ENCODE measurements at regions not wholly inside any gene's neighbourhood (a gene's known extent, or its start where the extent isn't known, plus 50 kb on each side); places are given as distances from the start of the nearest gene placed in this dataset.

DNA sequence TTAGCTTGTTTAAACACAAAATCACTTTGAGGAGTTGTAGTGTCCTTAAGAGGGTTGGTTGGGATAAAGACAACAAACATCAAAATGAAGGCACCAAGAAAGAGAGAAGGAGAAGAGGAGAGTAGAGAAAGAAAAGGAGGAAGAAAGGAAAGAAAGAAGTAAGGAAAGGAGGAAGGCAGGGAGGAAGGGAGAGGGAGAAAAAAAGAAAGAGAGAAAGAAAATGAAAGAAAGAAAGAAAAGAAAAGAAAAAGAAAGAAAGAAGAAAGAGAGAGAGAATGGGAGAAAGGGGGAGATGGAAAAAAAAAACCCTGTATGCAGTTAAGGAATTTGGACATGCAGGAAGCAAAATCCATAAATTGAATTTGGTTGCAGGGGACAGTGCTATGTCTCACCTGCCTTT, 635.4 kb upstream of the FZD8 start:
- no peak for DNase-seq

DNA sequence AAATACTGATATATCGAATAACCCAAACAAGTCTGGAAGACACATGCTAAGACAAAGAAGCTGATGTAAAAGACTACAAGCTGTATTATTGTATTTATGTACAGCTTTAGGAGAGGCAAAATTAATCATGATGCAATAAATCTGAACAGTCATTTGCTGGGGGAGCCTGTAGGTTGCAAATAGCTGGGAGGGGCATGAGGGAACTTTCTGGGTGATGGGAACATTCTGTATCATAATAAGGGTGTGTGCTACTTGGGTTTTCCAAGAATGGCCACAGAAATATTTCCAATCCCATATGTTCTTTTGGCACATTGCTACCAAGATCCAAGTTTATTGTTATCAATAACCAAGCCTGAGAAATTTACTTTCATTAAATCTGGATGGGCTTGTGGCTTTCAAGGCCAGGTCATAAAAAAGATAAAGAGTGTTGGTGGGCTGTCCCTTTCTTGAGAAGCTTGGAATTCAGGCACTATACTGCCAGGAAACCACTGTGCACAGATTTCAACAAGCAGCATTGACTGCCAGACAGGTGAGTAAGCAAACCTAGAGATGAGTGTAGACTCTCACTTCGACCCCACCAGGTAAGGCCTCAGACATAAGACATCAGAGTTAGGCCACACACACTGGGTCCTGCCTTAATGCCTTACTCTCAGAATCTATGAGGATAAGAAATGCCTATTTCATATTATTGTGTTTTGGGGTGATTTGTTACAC, 629.7 kb upstream of the FZD8 start:
- no peak for DNase-seq

DNA sequence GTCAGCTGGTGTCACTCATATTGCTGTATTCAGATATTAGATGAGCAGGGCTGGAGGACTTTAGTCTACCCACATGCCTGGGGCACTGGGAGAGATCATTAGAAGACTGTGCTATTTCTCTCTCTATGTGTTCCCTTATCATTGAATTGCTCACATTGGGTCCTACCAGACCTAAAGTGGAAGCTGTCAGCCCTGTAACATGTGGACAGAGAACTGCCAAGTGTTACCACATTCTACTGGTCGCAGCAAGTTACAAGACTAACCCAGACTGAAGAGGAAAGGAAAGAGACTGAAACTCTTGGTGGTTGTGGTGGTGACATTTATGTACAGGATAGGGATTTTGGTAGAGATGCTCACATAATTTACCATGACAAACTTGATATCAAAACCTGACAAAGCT, 627.1 kb upstream of the FZD8 start:
- DNase-seq, result no peak

DNA sequence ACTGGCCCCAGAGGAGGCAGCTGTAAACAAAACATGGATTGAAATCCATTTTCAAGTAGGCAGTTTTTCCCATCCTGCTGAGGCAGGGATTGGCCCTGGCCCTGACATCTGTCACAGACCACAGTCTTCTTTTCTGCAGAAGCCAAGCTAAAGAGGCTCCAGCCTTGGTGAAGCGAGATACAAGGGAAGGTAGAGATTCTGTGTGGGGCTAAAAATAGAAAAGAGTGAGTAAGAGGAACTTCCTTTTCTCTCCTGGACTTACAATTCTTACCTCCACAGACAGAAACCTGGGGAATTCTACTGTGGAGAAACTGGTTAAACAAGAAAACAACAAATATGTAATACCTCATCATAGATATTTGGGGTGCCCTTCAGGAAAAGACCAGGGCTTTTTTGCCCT, 624.8 kb upstream of the FZD8 start:
- no peak for DNase-seq

DNA sequence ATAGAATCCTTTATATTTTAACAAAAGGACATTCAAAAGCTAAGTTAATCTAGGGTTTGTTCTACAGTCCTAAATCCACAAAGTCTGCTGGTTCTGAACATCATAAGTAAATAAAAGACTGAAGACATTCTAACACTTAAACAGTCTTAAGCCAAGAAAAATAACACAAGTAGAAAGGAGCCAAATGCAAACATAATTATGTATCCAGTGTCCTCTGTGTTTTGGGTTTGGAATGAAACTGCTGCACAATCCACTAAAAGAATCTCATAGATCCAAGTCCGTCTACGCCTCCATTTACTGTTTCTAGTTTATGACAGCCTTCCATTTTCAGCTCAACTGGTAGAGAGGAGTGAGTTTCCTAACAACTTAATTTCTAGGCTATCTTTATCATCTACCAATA, 623.6 kb upstream of the FZD8 start:
- no peak for DNase-seq

DNA sequence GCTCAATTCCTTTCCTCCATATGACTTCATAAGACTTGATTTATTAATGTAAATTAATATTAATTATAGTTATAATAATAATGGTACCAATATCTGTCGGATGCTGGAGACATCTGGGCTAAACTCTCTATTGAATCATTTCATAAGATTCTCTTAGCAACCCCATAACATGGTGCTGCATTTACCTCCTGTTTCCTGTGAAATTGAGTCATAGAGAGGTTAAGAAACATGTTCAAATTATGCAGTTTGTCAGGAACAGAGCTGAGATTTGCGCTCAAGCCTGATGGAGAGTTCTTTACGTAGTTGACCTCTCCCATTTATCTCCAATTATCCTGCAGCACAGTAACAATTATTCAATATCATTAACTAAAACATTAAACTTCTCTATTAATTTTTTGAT, 621.8 kb upstream of the FZD8 start:
- DNase-seq, result no peak

DNA sequence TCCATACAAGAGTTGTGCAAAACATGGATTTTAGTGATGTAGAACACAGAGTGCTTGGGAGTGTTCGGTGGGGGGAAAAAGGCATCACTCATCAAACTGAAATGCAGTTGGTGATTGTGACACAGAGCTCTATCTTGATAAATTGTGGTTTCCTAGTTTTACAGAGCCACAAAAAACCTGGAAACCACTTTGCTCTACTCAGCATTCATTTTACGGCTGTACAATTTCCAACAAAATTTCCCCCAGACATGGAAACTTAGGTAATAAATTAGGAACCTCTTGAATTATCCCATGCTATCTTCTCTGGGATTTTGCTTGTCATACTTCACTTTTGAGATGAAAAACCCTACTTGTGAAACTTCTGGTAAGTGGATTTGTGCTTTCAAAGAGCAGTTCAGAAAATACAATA, 614.9 kb upstream of the FZD8 start:
- DNase-seq, result no peak

DNA sequence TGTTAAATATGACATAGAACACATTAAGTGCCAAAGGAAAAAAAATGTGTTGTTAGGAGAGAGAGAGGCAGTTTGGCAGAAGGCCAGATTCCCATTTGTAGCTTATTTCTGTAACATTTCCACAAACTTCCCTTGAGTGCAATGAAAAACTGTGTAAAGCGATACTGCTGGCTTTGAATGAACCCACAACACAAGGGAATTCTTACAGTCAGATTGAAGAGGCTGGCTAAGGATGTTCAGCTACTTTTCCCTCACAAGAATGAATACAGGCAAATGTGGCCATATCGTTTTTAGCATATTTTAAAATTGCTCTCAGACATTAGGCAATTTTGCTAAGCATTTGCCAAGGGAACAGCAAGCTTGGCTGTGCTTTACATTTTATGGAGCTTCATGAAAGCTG, 614.1 kb upstream of the FZD8 start:
- peak in 1 of 2 experiments; percentile 23 for DNase-seq

DNA sequence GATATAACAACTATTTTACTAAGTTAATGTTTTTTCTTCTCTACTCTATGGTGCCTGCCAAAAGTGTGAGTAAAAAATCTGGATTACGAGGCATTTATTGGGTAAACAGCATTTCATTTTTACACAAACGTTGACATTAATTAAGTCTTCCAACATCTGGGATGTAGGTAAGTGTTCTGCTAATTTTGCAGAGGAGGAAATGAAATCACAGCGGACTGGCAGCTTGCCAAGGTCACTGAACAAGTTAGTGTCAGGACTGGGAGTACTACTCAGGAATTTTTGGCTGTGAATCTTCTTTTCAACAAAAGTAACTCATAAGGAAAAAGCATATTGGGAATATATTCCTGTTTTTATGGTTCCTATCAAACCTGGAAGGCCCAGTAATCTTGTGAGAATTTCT, 612.1 kb upstream of the FZD8 start:
- peak in 1 of 2 experiments; percentile 19 for DNase-seq

DNA sequence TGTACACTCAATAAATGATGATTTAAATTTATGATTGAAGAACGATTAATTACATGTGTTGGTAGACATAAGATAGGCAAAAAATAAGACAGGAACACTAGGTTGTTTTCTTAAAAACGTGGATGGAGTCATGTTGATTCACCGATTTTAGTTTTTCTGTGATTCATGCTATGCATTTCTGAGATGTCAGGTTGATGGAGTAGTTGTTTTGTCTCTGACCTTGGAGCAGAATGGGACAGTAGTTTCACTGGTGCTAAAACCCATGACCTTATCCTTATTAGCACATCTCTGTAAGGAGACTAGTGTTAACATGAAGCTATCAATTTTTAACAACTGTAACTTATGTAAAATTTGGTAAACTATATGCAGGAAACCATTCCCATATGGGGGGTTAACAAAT, 611.6 kb upstream of the FZD8 start:
- no peak for DNase-seq

DNA sequence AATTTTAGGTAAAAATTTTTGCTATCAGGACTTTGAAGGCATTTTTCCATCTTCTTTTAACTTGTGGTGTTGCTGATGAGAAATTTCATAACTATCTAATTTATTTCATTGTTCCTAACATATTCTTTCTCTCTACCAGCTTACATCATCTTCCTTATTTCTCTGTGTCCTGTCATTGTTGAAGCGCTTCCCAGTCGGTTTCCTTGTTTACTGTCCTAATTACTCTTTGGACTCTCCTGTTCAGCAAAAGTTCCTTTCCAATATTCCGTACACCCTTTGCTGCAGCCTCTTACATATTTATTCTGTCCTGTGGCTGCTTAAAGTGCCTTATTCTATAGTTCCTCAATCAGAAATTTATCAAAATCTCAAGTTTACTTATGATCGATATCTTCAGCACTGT, 609.0 kb upstream of the FZD8 start:
- DNase-seq, result no peak

DNA sequence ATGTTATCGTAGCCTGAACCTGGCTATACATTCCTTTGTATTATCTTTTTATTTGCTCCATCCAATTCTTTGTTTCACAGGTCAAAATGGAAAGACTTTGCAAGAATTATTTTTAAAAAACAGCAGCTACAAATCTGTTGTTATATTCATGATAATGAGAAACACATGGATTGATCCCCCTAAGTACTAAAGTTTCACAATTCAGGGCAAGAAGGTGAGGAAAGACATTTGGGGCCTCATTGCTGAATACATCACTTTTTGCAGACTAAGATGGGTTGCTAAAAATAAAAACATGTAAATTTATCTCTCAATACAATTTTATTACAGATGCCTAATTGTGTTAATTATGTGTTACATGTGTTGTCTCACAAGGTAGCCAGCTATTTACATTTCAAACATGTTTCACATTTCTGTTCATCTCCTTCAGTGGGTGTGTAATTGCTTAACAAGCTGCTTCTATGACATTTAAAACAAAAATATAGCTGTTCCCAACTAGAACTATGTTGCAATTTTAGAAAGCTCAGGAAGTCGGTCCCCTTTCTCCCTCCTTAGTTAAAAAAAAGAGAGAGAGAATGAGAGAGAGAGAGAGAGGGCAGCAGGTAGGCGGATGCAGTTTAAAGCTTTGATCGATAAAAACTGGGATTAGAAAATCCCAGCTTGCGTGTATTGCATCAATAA, 606.3 kb upstream of the FZD8 start:
- no peak for DNase-seq

DNA sequence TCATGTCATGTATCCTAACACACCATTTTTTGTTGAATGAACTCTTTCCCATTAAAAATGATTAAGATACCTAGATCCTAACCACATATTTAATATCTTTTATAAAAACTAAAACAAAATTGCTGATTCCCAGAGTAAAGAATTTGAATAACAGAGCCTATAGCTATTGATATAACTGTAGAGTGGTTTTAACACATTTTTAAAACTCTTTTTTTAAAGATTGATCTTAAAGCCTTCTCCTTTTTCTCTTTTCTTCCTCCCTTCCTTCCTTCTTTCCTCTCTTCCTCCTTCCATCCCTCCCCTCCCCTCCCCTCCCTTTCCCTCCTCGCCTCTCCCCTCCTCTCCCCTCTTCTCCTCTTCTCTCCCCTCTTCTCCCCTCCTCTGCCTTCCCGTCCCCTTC, 605.4 kb upstream of the FZD8 start:
- no peak for DNase-seq

DNA sequence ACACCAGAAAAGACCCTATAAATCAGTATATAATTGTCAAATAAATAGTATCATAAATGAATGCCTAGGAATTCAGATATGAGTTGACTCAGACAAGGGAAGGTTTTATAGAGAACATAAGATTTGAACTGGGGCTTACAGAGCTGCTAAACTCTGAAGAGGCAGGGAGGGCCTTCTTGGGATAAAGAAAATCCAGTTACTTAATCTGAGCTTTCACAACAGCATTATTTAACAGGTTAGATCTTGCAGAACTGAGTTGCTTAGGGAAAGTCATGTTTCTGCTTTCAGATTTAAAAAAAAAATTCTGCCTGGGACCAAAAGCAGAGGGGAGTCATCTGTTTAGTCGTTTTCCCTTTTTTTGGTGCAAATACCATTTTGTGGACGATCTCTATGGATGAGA, 594.8 kb upstream of the FZD8 start:
- no peak for DNase-seq

DNA sequence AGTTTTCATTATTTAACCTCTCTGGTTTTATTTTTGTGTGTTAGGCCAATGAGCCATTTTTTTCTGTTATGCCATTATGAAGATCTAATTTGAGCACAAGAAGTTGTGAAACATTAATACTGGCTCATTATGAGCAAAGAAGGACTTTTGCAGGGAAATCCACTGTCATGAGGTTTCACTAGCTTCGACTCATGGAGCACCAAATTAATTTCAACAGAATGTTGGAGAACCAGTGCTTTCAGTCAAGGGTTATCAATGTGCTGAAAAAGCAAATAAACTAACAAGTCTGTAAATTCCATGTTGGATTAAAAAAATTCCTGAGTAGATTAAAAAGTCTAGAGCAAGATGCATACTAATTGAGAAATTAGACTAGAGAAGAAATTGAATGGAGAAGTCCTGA, 594.2 kb upstream of the FZD8 start:
- DNase-seq, result no peak

DNA sequence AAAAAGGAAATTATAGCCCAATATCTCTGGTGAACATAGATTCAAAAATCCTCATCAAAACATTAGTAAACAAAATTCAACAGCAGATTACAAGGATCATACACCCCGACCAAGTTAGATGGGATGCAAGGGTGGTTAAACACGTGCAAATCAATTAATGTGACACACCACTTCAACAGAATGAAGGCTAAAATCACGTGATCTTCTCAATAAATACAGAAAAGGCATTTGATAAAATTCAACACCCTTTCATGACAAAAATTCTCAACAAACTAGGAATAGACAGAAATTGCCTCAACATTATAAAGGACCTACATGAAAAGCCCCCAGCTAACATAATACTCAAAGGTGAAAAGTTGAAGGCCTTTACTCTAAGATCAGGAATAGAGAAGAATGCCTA, 590.8 kb upstream of the FZD8 start:
- no peak for DNase-seq

DNA sequence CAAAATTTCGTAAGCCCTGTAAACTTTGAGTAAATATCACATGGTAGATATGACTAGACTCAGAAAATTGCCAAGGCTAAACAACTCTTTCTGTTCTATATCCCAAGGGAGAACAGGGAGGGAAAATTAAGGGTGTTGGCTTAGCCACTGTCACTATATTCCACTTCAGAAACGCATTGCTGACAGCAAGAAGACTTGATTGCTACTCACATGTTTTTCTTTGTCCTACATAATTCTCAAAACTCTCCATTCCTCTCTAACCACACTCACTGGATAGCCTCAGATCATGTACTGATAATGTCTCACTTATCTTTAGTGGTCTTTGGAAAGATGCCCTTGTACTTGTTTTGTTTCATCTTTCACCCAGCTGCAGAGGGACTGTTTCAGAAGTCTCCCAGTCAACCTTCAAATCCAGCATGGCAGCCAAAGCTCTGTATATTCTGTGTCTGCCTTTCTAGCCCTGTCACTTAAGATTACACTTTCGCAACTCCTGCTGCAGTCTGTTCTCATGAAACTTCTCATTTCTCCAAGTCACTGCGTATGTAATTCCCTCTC, 582.4 kb upstream of the FZD8 start:
- DNase-seq, result no peak

DNA sequence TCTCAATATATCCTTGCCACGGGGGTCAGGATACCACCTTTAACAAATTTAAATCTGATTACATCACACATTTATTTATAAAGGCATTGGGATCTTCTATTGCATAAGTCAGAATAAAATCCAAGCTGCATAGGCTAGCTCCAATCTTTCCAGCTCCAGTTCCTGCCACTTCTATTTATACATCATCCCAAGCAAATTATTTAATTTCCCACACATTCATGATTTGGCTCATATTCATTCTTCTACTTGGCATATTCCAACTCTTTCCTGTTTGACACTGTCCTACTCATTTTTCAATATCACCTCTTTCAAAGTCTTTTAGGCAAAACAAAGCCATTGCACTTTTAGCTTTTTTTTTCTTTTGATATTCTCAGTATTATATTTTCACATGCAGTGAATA, 579.0 kb upstream of the FZD8 start:
- DNase-seq, result no peak

DNA sequence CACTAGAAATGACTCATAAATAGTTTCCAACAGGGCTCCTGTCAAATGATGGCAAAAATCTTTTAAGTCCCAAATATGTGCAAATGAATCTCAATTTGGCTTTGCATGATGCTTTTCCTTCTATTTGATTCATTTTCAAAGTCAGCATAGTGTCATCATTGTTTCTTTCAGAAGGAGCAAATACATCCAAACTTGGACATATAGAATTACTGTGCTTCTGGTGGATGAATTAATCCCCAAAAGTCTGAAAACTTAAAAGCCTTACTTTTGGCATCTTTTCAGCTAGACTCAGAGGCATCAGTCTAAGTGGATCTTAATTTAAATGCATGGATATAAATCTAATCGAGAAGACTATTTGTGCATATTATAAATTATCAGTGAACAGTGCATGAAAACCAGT, 578.1 kb upstream of the FZD8 start:
- DNase-seq, result no peak

DNA sequence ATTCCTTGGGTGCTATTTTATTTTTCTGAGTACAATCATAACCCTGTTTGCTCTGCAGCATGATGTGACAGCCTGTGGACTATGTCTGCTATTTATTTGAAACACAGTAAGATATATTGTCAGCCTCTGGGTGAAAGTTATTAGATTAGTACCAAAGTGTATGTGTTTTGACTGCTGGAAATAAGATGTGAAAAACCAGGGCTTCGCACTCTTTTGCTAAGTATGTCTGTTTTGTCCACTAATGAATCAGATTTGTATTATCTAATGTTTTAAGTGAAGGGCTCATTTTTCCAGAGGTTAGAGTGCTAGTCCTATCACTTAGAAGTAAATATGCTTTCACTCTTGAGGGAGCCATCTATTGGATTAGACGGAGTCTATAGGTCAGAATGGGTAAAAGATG, 569.8 kb upstream of the FZD8 start:
- no peak for DNase-seq

DNA sequence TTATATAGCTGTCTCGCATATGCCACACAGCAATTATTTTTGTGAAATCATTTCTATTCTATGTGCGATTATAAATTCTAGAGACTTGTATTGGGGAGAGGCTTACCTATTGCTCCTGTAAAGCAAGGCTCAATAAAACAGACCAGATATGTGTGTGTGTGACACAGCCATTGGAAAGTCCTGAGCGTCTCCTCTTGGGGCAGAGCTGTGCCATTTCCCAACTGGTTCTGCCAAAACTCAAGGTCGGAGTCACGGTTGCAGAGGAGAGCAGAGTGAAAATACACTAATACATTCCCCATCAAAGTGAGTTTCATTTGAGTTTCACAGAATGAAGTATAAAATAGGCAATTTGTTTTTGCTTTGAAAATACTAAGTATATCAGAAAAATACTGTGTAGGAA, 567.4 kb upstream of the FZD8 start:
- DNase-seq, result no peak

DNA sequence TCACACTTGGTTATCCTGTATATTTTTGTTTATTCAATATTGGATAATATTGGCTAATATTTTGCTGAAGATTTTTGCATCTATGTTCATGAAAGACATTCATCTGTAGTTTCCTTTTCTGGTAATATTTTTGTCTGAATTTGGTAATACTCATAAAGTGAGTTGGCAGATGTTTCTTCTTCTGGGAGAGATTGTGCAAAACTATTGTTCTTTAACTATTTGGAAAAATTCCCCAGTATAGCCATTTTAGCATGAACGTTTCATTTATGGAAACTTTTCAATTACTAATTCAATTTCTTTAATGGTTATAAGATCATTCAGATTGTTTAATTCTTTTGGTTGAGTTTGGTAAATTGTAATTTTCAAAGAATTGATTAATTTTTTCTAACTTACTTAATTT, 560.8 kb upstream of the FZD8 start:
- no peak for DNase-seq

DNA sequence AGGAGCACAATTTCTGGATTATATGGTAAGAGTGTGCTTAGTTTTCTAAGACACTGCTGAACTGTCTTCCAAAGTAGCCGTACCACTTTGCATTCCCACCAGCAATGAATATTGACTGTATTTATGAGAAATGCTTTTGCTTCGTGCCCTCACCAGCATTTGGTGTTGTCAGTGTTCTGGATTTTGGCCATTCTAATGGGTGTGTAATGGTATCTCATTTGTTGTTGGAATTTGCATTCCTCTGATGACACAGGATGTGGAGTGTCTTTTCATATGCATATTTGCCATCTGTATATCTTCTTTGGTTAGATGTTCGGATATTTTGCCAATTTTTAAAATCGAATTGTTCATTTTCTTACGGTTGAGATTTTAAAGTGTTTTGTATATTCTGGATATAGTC, 558.5 kb upstream of the FZD8 start:
- DNase-seq, result no peak

DNA sequence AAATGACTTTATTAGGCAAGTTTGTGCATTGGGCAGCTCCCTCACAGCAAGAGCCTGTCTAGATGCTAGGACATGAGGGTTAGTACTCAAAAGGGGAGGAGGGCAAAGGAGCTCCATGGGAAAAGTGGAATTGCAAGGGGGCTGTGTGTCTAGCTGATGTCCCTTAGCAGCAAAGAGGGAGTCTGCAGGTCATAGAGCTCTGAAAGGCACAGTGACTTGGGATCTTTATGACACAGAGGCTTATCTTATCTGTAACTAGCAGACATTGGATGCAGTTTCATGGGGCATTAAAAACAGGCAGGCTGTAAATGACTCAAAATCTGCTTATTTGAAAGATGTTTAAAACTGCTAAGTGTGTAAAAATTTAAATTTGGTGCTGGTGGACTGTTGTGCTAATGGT, 556.2 kb upstream of the FZD8 start:
- no peak for DNase-seq

DNA sequence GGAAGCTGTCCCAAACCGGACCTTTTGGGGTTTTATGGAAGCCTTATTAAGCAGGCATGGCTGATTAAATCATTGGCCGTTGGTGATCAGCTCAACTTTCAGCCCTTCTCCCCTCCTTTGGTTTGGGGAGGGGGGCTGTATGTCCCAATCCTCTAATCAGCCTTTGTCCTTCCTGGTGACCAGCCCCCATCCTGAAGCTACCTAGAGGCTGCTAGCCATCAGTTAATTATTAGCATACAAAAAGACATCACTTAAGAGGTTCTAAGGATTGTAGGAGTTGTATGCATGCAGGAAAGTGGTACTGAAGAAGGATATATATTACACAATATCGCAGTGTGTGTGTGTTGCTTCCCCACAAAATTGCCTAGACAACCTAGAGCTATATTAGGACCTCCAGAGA, 553.3 kb upstream of the FZD8 start:
- no peak for DNase-seq
